RWPE1 (cell line): ENCODE measurements at regions not wholly inside any gene's neighbourhood (a gene's known extent, or its start where the extent isn't known, plus 50 kb on each side); places are given as distances from the start of the nearest gene placed in this dataset.

Experiments
- CTCF ChIA-PET: fragments of 350-600 bp; sonication (Branson Sonifier 250); formaldehyde crosslinking; extraction: SDS; loops from one replicate; lab custom pipeline; 2021; lab: Yijun Ruan, JAX
- POLR2A ChIA-PET: fragments of 400-600 bp; formaldehyde crosslinking; extraction: SDS; loops from one replicate; lab custom pipeline; 2020; ENCODE audit warnings: antibody characterized with exemption; ENCODE audit not compliant: low non-redundant PET; lab: Yijun Ruan, JAX
- DNase-seq: peaks from one replicate; pipeline ENCODE4 v3.0.0; 2012; ENCODE audit warnings: low spot score
- H3K27ac ChIP-seq: fragments of 450-650 bp; 2 replicates; pipeline ENCODE4 v1.5.1; 2017
- CTCF ChIP-seq: fragments of 450-650 bp; conservative IDR thresholded peaks from 2 replicates; pipeline ENCODE4 v1.5.1; 2017; ENCODE audit warnings: low read depth, mild to moderate bottlenecking

- CTCF ChIA-PET = interaction anchor here (0.6 kb wide), 1 partner anchor 116 kb away, joined by 3 read pairs; no protein-coding TSS in a partner anchor
- DNase-seq = no peak
- POLR2A ChIA-PET = no interaction called here
- TF ChIP-seq CTCF = no peak
- H3K27ac ChIP-seq = no peak overlapping the region
Observed at GRCh38 chr4:66691101-66691500, 854.2 kb downstream of the CENPC start.

- no peak overlapping the region for H3K27ac ChIP-seq
- peak; percentile 17 for DNase-seq
- peak; percentile 50; the same call in 1 of the 2 replicates for TF ChIP-seq CTCF
- POLR2A ChIA-PET = no interaction called here
- CTCF ChIA-PET = interaction anchor here (0.6 to 0.7 kb wide), 4 partner anchors 10 to 1642 kb away, joined by 3 to 4 read pairs (median 4); no protein-coding TSS in a partner anchor
Observed at GRCh38 chr4:66688674-66689073, 856.6 kb downstream of the CENPC start.

DNA sequence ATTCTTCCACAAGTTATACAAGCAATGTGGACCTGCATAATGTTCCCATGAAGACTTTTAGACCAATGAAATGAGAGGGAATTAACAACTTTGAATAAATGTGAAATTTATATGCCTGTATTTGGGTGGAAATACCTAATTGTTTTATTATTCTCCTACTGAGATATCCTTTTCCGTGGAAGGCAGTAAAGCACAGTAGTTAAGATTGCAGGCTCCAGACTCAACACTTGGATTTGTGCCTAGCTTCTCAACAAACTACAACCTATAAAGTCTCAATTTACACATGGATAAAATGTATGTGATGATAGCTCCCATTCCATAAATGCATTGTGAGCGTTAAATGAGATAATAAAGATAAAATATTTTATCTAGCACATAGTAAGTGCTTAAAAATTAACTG lies 857.8 kb downstream of the CENPC start:
- ChIA-PET CTCF (no interaction called here), POLR2A (no interaction called here)
- H3K27ac ChIP-seq = no peak overlapping the region
- DNase-seq = no peak
- no peak for TF ChIP-seq CTCF

DNA sequence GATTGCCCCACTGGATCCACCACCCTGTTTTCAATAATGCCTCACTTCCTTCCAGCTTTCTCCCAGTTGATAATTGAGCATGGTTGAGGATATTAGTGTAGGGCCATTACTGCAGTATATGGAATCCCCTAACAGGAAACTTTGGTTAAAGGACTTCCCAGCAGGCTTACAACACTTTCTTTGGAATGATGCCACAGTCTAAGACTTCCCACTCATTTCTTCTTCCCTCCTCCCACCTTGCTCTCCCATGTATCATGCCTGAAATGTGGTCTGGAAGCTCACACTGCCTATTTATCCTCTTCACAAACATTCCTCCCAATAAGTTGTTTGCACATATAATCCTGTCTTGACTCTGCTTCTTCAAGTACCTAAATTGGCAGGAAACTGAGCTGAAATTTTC lies 863.3 kb downstream of the CENPC start:
- no peak for DNase-seq
- ChIA-PET CTCF (no interaction called here), POLR2A (no interaction called here)
- TF ChIP-seq CTCF = no peak
- H3K27ac ChIP-seq = no peak overlapping the region

GRCh38 chr4:66667249-66667648 lies 878.1 kb downstream of the CENPC start:
- ChIA-PET POLR2A (no interaction called here), CTCF (no interaction called here)
- no peak for TF ChIP-seq CTCF
- DNase-seq = no peak
- no peak overlapping the region for H3K27ac ChIP-seq

GRCh38 chr4:66662620-66663019 lies 882.7 kb downstream of the CENPC start:
- CTCF ChIA-PET = no interaction called here
- POLR2A ChIA-PET = no interaction called here

More at GRCh38 chr4:66662620-66663019, 882.7 kb downstream of the CENPC start:
- TF ChIP-seq CTCF = no peak
- DNase-seq = no peak
- H3K27ac ChIP-seq = no peak overlapping the region
